ENCODE measurements at regions not wholly inside any gene's neighbourhood (a gene's known extent, or its start where the extent isn't known, plus 50 kb on each side); places are given as distances from the start of the nearest gene placed in this dataset.
A peak's percentile ranks its signal among the peaks of the same experiment; 100 is the strongest.
"Not testable (repeated sequence)": the region's sequence is repeated elsewhere in the genome, so short reads cannot be mapped to it uniquely, and the experiment has no call there.

DNA sequence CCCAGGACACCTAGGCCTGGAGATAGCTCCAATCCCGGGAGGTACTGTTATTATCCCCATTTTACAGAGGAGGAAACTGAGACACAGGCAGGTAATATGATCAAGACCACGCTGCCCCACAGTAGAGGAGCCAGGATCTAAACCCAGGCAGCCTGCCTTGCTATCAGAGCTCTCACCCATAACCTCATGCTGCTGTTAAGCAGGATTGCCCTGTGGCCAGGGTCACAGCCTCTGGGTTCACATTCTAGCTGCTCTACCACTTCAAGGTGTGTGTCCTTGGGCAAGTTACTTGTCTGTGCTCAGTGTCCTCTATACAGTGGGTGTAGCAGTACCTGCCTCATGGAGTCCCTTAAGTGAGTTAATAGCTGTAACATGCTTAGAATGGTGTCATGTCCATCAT lies 1015.3 kb downstream of the KCNJ18 start:
- Histone ChIP-seq H3K27ac (no peak overlapping the region), H3K36me3 (no peaks in the 10 kb centered on the region), H3K9me3 (peaks cover 0 to 42% of the 10 kb centered on the region in 2 donors), H3K27me3 (no peaks in the 10 kb centered on the region), H3K4me1 (no peaks in the 10 kb centered on the region), H3K4me3 (no peak overlapping the region)
- ATAC-seq (no peak), DNase-seq (no peak)
- TF ChIP-seq, protein P1, sequence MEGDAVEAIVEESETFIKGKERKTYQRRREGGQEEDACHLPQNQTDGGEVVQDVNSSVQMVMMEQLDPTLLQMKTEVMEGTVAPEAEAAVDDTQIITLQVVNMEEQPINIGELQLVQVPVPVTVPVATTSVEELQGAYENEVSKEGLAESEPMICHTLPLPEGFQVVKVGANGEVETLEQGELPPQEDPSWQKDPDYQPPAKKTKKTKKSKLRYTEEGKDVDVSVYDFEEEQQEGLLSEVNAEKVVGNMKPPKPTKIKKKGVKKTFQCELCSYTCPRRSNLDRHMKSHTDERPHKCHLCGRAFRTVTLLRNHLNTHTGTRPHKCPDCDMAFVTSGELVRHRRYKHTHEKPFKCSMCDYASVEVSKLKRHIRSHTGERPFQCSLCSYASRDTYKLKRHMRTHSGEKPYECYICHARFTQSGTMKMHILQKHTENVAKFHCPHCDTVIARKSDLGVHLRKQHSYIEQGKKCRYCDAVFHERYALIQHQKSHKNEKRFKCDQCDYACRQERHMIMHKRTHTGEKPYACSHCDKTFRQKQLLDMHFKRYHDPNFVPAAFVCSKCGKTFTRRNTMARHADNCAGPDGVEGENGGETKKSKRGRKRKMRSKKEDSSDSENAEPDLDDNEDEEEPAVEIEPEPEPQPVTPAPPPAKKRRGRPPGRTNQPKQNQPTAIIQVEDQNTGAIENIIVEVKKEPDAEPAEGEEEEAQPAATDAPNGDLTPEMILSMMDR (IDR thresholded peaks at IDR 0.05) = no peak
- intact Hi-C loops (cut with DNase I) = no loop called here

DNA sequence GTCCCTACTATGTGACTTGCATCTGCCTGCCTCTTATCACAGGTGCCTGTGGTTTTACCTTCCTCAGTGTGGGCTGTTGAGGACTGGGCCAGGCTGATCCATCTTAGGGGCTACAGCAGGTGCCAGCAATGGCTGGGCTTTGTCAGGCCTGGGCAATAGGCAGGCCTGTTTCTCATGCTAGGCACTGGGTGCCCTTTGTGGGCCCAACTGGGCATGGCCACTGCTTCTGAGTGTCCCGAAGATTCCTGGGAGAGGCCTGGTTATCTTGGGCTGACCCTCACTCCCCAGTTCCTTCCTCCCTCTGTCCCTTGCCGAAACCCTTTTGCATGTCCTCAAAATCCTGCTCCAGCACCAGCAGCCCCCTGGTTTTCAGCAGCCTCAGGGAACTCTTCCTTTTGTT lies 1024.9 kb downstream of the KCNJ18 start:
- intact Hi-C loops (cut with DNase I) = no loop called here
- Histone ChIP-seq H3K4me3 (no peak overlapping the region), H3K9me3 (peaks cover 0 to 72% of the 10 kb centered on the region in 2 donors), H3K27me3 (no peaks in the 10 kb centered on the region), H3K4me1 (no peaks in the 10 kb centered on the region), H3K36me3 (no peaks in the 10 kb centered on the region), H3K27ac (no peak overlapping the region)
- TF ChIP-seq, protein P1 (IDR thresholded peaks at IDR 0.05) = no peak
- ATAC-seq (no peak), DNase-seq (no peak)

DNA sequence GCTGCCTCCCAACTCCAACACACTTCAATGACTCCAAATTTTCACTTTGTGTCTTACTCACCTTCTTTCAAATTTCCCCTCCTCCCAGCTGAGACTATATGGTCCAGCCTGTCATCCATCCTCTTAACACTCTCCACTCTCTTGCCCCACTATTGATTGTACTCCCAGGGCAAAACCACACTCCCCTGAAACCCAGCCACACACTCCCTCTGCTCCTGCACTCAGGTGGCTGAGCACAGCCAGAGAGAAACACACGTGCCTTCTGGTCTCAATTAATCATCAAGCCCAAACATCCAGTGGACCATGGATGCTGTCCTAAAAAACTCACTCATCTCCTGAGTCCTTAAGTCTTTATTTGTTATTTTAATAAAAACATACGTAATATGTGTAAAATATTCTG lies 1026.4 kb downstream of the KCNJ18 start:
- Histone ChIP-seq H3K27me3 (no peaks in the 10 kb centered on the region), H3K4me1 (no peaks in the 10 kb centered on the region), H3K9me3 (peaks cover 0 to 79% of the 10 kb centered on the region in 2 donors), H3K4me3 (no peak overlapping the region), H3K27ac (no peak overlapping the region), H3K36me3 (no peaks in the 10 kb centered on the region)
- intact Hi-C loops (cut with DNase I) = no loop called here
- TF ChIP-seq, protein P1 (IDR thresholded peaks at IDR 0.05) = no peak
- ATAC-seq (no peak), DNase-seq (no peak)

DNA sequence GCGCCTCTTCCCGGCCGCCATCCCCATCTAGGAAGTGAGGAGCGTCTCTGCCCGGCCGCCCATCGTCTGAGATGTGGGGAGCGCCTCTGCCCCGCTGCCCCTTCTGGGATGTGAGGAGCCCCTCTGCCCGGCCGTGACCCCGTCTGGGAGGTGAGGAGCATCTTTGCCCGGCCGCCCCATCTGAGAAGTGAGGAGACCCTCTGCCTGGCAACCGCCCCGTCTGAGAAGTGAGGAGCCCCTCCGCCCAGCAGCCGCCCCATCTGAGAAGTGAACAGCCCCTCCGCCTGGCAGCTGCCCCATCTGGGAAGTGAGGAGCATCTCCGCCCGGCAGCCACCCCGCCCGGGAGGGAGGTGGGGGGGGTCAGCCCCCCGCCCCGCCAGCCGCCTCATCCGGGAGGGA lies 1048.7 kb downstream of the KCNJ18 start:
- ATAC-seq; H3K36me3 ChIP-seq; H3K27me3 ChIP-seq; H3K4me1 ChIP-seq; H3K4me3 ChIP-seq; intact Hi-C loops (cut with DNase I); H3K27ac ChIP-seq: not testable (repeated sequence)
- DNase-seq = peak in 1 of 4 donors; percentile 50
- H3K9me3 ChIP-seq = peaks cover 0 to 65% of the 10 kb centered on the region in 2 donors
